GM23338 (cell line): ENCODE measurements at regions not wholly inside any gene's neighbourhood (a gene's known extent, or its start where the extent isn't known, plus 50 kb on each side); places are given as distances from the start of the nearest gene placed in this dataset.

Experiments
- ATAC-seq: fragments of 200-7000 bp; cut with Tn5 transposase; 3 replicates; pipeline ENCODE4 v1.9.1; 2020
- DNase-seq: peaks from one replicate; pipeline ENCODE4 v3.0.0-alpha.2; 2015; ENCODE audit warnings: low spot score
- H2AFZ ChIP-seq: fragments of 200-600 bp; sonication (generic); 2 replicates; pipeline ENCODE4 v1.8.0; 2016; ENCODE audit warnings: antibody characterized with exemption, mild to moderate bottlenecking, moderate library complexity
- H3F3A ChIP-seq: fragments of 200-600 bp; sonication (generic); replicated peaks from 2 replicates; pipeline ENCODE4 v1.8.0; 2017; ENCODE audit warnings: antibody characterized with exemption, mixed run types, low read depth
- H3K27ac ChIP-seq: fragments of 200-600 bp; sonication (generic); 2 replicates; pipeline ENCODE4 v1.6.1; 2016; ENCODE audit warnings: low read depth
- H3K27me3 ChIP-seq: fragments of 200-600 bp; sonication (generic); 2 replicates; pipeline ENCODE4 v1.8.0; 2016; ENCODE audit warnings: mild to moderate bottlenecking, mixed run types, moderate library complexity; ENCODE audit not compliant: insufficient read depth
- H3K36me3 ChIP-seq: fragments of 200-600 bp; sonication (generic); 2 replicates; pipeline ENCODE4 v1.8.0; 2016; ENCODE audit warnings: mild to moderate bottlenecking; ENCODE audit not compliant: insufficient read depth
- H3K4me1 ChIP-seq: fragments of 200-600 bp; sonication (generic); 2 replicates; pipeline ENCODE4 v1.8.0; 2016; ENCODE audit warnings: mild to moderate bottlenecking, moderate library complexity; ENCODE audit not compliant: insufficient read depth
- H3K4me2 ChIP-seq: fragments of 200-600 bp; sonication (generic); 2 replicates; pipeline ENCODE4 v1.7.1; 2017; ENCODE audit warnings: mixed run types
- H3K4me3 ChIP-seq: fragments of 200-600 bp; sonication (generic); 2 replicates; pipeline ENCODE4 v1.6.1; 2016; ENCODE audit warnings: mixed run types
- H3K79me2 ChIP-seq: fragments of 200-600 bp; sonication (generic); replicated peaks from 2 replicates; pipeline ENCODE4 v1.8.0; 2017; ENCODE audit warnings: mild to moderate bottlenecking; ENCODE audit not compliant: insufficient read depth
- H3K9me2 ChIP-seq: fragments of 200-600 bp; sonication (generic); 2 replicates; pipeline ENCODE4 v1.8.0; 2017; ENCODE audit not compliant: insufficient read depth
- H4K20me1 ChIP-seq: fragments of 200-600 bp; sonication (generic); replicated peaks from 2 replicates; pipeline ENCODE4 v1.8.0; 2017; ENCODE audit warnings: mild to moderate bottlenecking; ENCODE audit not compliant: insufficient read depth
- H3K27ac Mint-ChIP-seq: 2 replicates; pipeline ENCODE4 v1.8.0; 2020; ENCODE audit warnings: inconsistent platforms, mild to moderate bottlenecking, moderate library complexity, mixed read lengths
- H3K27me3 Mint-ChIP-seq: 3 replicates; pipeline ENCODE4 v1.8.0; 2022; ENCODE audit warnings: low read depth, mild to moderate bottlenecking, moderate library complexity, mixed read lengths, inconsistent platforms; ENCODE audit not compliant: insufficient read depth, poor library complexity
- H3K36me3 Mint-ChIP-seq: 3 replicates; pipeline ENCODE4 v1.8.0; 2021; ENCODE audit warnings: low read depth, mild to moderate bottlenecking, inconsistent platforms, moderate library complexity, mixed read lengths
- H3K4me1 Mint-ChIP-seq: 3 replicates; pipeline ENCODE4 v1.8.0; 2020; ENCODE audit warnings: mild to moderate bottlenecking, inconsistent platforms, mixed read lengths
- H3K4me3 Mint-ChIP-seq: 3 replicates; pipeline ENCODE4 v1.8.0; 2021; ENCODE audit warnings: moderate library complexity, mild to moderate bottlenecking, inconsistent platforms, mixed read lengths
- H3K9me3 Mint-ChIP-seq: 3 replicates; pipeline ENCODE4 v1.8.0; 2020; ENCODE audit warnings: moderate library complexity, mild to moderate bottlenecking, inconsistent platforms, mixed read lengths
- CREB1 ChIP-seq: fragments of 250-450 bp; sonication (Bioruptor Pico); IDR thresholded peaks from 2 replicates; pipeline ENCODE4 v1.5.0; 2020; ENCODE audit warnings: low read depth, mild to moderate bottlenecking, moderate library complexity
- EZH2 ChIP-seq: fragments of 200-600 bp; sonication (generic); IDR thresholded peaks from one replicate; pipeline ENCODE4 v1.8.0; 2017; ENCODE audit warnings: antibody characterized with exemption, mild to moderate bottlenecking, low read depth; ENCODE audit not compliant: unreplicated experiment
- NANOG ChIP-seq: IDR thresholded peaks from 2 replicates; pipeline ENCODE4 v1.6.1; 2016; ENCODE audit warnings: antibody characterized with exemption, borderline replicate concordance
- POLR2AphosphoS5 ChIP-seq: IDR thresholded peaks from 2 replicates; pipeline ENCODE4 v1.6.1; 2016; ENCODE audit warnings: antibody characterized with exemption, low read depth
- STAT1 ChIP-seq: IDR thresholded peaks from one replicate; pipeline ENCODE4 v1.6.1; 2016; ENCODE audit warnings: antibody characterized with exemption; ENCODE audit not compliant: unreplicated experiment
- ZNF331 ChIP-seq: fragments of 250-450 bp; sonication (Bioruptor Pico); IDR thresholded peaks from 2 replicates; pipeline ENCODE4 v1.5.0; 2020; ENCODE audit warnings: low read depth, mild to moderate bottlenecking, moderate library complexity
- TF ChIP-seq, protein P1 (sequence below): fragments of 250-450 bp; sonication (Bioruptor Pico); IDR thresholded peaks from 2 replicates; pipeline ENCODE4 v1.5.0; 2020; ENCODE audit warnings: mild to moderate bottlenecking, moderate library complexity
- TF ChIP-seq, protein P2 (sequence below): IDR thresholded peaks from 2 replicates; pipeline ENCODE4 v1.6.1; 2016; ENCODE audit warnings: antibody characterized with exemption
- TF ChIP-seq, protein P3 (sequence below): IDR thresholded peaks from one replicate; pipeline ENCODE4 v1.6.1; 2018; ENCODE audit warnings: antibody characterized with exemption; ENCODE audit not compliant: unreplicated experiment

GRCh38 chr4:176889776-176890175, 97.1 kb upstream of the VEGFC start (continued):
- TF ChIP-seq, protein P1, sequence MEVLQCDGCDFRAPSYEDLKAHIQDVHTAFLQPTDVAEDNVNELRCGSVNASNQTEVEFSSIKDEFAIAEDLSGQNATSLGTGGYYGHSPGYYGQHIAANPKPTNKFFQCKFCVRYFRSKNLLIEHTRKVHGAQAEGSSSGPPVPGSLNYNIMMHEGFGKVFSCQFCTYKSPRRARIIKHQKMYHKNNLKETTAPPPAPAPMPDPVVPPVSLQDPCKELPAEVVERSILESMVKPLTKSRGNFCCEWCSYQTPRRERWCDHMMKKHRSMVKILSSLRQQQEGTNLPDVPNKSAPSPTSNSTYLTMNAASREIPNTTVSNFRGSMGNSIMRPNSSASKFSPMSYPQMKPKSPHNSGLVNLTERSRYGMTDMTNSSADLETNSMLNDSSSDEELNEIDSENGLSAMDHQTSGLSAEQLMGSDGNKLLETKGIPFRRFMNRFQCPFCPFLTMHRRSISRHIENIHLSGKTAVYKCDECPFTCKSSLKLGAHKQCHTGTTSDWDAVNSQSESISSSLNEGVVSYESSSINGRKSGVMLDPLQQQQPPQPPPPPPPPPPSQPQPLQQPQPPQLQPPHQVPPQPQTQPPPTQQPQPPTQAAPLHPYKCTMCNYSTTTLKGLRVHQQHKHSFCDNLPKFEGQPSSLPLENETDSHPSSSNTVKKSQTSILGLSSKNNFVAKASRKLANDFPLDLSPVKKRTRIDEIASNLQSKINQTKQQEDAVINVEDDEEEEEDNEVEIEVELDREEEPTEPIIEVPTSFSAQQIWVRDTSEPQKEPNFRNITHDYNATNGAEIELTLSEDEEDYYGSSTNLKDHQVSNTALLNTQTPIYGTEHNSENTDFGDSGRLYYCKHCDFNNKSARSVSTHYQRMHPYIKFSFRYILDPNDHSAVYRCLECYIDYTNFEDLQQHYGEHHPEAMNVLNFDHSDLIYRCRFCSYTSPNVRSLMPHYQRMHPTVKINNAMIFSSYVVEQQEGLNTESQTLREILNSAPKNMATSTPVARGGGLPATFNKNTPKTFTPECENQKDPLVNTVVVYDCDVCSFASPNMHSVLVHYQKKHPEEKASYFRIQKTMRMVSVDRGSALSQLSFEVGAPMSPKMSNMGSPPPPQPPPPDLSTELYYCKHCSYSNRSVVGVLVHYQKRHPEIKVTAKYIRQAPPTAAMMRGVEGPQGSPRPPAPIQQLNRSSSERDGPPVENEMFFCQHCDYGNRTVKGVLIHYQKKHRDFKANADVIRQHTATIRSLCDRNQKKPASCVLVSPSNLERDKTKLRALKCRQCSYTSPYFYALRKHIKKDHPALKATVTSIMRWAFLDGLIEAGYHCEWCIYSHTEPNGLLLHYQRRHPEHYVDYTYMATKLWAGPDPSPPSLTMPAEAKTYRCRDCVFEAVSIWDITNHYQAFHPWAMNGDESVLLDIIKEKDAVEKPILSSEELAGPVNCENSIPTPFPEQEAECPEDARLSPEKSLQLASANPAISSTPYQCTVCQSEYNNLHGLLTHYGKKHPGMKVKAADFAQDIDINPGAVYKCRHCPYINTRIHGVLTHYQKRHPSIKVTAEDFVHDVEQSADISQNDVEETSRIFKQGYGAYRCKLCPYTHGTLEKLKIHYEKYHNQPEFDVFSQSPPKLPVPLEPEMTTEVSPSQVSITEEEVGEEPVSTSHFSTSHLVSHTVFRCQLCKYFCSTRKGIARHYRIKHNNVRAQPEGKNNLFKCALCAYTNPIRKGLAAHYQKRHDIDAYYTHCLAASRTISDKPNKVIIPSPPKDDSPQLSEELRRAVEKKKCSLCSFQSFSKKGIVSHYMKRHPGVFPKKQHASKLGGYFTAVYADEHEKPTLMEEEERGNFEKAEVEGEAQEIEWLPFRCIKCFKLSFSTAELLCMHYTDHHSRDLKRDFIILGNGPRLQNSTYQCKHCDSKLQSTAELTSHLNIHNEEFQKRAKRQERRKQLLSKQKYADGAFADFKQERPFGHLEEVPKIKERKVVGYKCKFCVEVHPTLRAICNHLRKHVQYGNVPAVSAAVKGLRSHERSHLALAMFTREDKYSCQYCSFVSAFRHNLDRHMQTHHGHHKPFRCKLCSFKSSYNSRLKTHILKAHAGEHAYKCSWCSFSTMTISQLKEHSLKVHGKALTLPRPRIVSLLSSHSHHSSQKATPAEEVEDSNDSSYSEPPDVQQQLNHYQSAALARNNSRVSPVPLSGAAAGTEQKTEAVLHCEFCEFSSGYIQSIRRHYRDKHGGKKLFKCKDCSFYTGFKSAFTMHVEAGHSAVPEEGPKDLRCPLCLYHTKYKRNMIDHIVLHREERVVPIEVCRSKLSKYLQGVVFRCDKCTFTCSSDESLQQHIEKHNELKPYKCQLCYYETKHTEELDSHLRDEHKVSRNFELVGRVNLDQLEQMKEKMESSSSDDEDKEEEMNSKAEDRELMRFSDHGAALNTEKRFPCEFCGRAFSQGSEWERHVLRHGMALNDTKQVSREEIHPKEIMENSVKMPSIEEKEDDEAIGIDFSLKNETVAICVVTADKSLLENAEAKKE (CRISPR knock-in tag): no peak
- TF ChIP-seq NANOG (no peak), CREB1 (no peak), ZNF331 (no peak), STAT1 (no peak), POLR2AphosphoS5 (no peak), EZH2 (no peak)
- TF ChIP-seq, protein P2, sequence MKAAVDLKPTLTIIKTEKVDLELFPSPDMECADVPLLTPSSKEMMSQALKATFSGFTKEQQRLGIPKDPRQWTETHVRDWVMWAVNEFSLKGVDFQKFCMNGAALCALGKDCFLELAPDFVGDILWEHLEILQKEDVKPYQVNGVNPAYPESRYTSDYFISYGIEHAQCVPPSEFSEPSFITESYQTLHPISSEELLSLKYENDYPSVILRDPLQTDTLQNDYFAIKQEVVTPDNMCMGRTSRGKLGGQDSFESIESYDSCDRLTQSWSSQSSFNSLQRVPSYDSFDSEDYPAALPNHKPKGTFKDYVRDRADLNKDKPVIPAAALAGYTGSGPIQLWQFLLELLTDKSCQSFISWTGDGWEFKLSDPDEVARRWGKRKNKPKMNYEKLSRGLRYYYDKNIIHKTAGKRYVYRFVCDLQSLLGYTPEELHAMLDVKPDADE: no peak

- no peak overlapping the region for H3K4me2 ChIP-seq
- H3K9me3 Mint-ChIP-seq: no peaks in the 10 kb centered on the region
- TF ChIP-seq, protein P3, sequence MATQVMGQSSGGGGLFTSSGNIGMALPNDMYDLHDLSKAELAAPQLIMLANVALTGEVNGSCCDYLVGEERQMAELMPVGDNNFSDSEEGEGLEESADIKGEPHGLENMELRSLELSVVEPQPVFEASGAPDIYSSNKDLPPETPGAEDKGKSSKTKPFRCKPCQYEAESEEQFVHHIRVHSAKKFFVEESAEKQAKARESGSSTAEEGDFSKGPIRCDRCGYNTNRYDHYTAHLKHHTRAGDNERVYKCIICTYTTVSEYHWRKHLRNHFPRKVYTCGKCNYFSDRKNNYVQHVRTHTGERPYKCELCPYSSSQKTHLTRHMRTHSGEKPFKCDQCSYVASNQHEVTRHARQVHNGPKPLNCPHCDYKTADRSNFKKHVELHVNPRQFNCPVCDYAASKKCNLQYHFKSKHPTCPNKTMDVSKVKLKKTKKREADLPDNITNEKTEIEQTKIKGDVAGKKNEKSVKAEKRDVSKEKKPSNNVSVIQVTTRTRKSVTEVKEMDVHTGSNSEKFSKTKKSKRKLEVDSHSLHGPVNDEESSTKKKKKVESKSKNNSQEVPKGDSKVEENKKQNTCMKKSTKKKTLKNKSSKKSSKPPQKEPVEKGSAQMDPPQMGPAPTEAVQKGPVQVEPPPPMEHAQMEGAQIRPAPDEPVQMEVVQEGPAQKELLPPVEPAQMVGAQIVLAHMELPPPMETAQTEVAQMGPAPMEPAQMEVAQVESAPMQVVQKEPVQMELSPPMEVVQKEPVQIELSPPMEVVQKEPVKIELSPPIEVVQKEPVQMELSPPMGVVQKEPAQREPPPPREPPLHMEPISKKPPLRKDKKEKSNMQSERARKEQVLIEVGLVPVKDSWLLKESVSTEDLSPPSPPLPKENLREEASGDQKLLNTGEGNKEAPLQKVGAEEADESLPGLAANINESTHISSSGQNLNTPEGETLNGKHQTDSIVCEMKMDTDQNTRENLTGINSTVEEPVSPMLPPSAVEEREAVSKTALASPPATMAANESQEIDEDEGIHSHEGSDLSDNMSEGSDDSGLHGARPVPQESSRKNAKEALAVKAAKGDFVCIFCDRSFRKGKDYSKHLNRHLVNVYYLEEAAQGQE: no peak
- TF ChIP-seq CREB1: no peak
- TF ChIP-seq ZNF331: no peak
Observed at GRCh38 chr4:176894498-176894897, 101.8 kb upstream of the VEGFC start.

More at GRCh38 chr4:176894498-176894897, 101.8 kb upstream of the VEGFC start:
- Mint-ChIP-seq H3K27ac (no peak overlapping the region), H3K36me3 (no peaks in the 10 kb centered on the region), H3K4me1 (no peaks in the 10 kb centered on the region), H3K27me3 (peaks cover 1% of the 10 kb centered on the region), H3K4me3 (no peak overlapping the region)
- Histone ChIP-seq H3K9me2 (no peaks in the 10 kb centered on the region), H3K27me3 (no peaks in the 10 kb centered on the region), H3K4me1 (no peaks in the 10 kb centered on the region), H3K4me3 (no peak overlapping the region), H3K36me3 (no peaks in the 10 kb centered on the region), H4K20me1 (no peaks in the 10 kb centered on the region), H3F3A (no peaks in the 10 kb centered on the region), H2AFZ (no peak overlapping the region), H3K79me2 (no peaks in the 10 kb centered on the region), H3K27ac (no peak overlapping the region)
- DNase-seq (no peak), ATAC-seq (no peak)
